ENCODE measurements at regions not wholly inside any gene's neighbourhood (a gene's known extent, or its start where the extent isn't known, plus 50 kb on each side); places are given as distances from the start of the nearest gene placed in this dataset.

GRCh38 chr6:164523087-164523654 lies 786.2 kb downstream of the C6orf118 start:
- DNase-seq (ENCODE audit: low read depth, low spot score), result no peak
- no peaks in the 10 kb centered on the region for H3K4me1 ChIP-seq (ENCODE audit: control insufficient read depth in 1 of 2, insufficient read depth in 2 of 2, low read length in 2 of 2)
- no peak for TF ChIP-seq SRF (IDR thresholded peaks at IDR 0.05; ENCODE audit: low read depth)

GRCh38 chr6:164520916-164521315 lies 788.5 kb downstream of the C6orf118 start:
- ChIA-PET CTCF (no interaction called here), RAD21 (ENCODE audit: low non-redundant PET in 1 of 2, low total read pairs in 2 of 2, uncharacterized antibody in 2 of 2, unreplicated experiment in 2 of 2) (no interaction called here), POLR2A (no interaction called here)
- ATAC-seq (no peak), DNase-seq (ENCODE audit: low read depth, low spot score) (no peak)
- Histone ChIP-seq H3K79me2 (ENCODE audit: insufficient read depth, low read length) (no peaks in the 10 kb centered on the region), H3K4me2 (ENCODE audit: low read length) (no peak overlapping the region), H3K9ac (ENCODE audit: low read length) (no peak overlapping the region), H3K9me3 (ENCODE audit: control insufficient read depth in 1 of 2, insufficient read depth in 1 of 2, low read depth in 1 of 2, low read length in 2 of 2) (peaks cover 8 to 10% of the 10 kb centered on the region in 2 experiments; a peak in 3 of 4 replicates), H3K4me1 (ENCODE audit: control insufficient read depth in 1 of 2, insufficient read depth in 2 of 2, low read length in 2 of 2) (no peaks in the 10 kb centered on the region), H3K27ac (ENCODE audit: low read depth, low read length) (no peak overlapping the region), H3K36me3 (ENCODE audit: control insufficient read depth in 1 of 2, insufficient read depth in 2 of 2, low read length in 2 of 2) (no peaks in the 10 kb centered on the region), H3K27me3 (ENCODE audit: insufficient read depth, low read length) (no peaks in the 10 kb centered on the region), H3K4me3 (replicated peaks in 1 of 2; ENCODE audit: low read depth in 1 of 2, low read length in 2 of 2) (no peak overlapping the region), H3K9me2 (ENCODE audit: insufficient read depth) (no peaks in the 10 kb centered on the region), H4K20me1 (ENCODE audit: insufficient read depth) (no peaks in the 10 kb centered on the region), H2AFZ (ENCODE audit: low read depth, low read length, poor library complexity, severe bottlenecking) (no peak overlapping the region)
- intact Hi-C loops (cut with micrococcal nuclease), result no loop called here
- no TSS peak for BruUV-seq (replicated peaks)
- TF ChIP-seq ATF3 (IDR thresholded peaks at IDR 0.05) (no peak), REST (IDR thresholded peaks at IDR 0.05; ENCODE audit: low read depth) (no peak), TCF7L2 (IDR thresholded peaks at IDR 0.05; ENCODE audit: borderline replicate concordance, extremely low read depth, insufficient read depth, insufficient read length) (no peak), POLR2A (IDR thresholded peaks at IDR 0.05; ENCODE audit: borderline replicate concordance, extremely low read depth, insufficient read depth, insufficient read length) (no peak), CEBPB (IDR thresholded peaks at IDR 0.05; ENCODE audit: low read depth) (no peak), JUND (IDR thresholded peaks at IDR 0.05) (no peak), RAD21 (IDR thresholded peaks at IDR 0.05; ENCODE audit: low read depth) (no peak), ZBTB33 (IDR thresholded peaks at IDR 0.05; ENCODE audit: extremely low read depth, insufficient replicate concordance, low read length) (no peak), CTCF (IDR thresholded peaks at IDR 0.05 in 2 of 3, conservative IDR thresholded peaks at IDR 0.05 in 1 of 3; ENCODE audit: borderline replicate concordance in 1 of 3, insufficient read depth in 1 of 3, low read depth in 2 of 3, low read length in 2 of 3) (no peak), SIN3A (IDR thresholded peaks at IDR 0.05; ENCODE audit: low read depth) (no peak), YY1 (IDR thresholded peaks at IDR 0.05; ENCODE audit: extremely low read depth, insufficient replicate concordance, low read depth, low read length) (no peak), SRF (IDR thresholded peaks at IDR 0.05; ENCODE audit: low read depth) (no peak)

More at GRCh38 chr6:164523087-164523654, 786.2 kb downstream of the C6orf118 start:
- POLR2A ChIA-PET, result no interaction called here
- no peaks in the 10 kb centered on the region for H3K79me2 ChIP-seq (ENCODE audit: insufficient read depth, low read length)
- H3K36me3 ChIP-seq (ENCODE audit: control insufficient read depth in 1 of 2, insufficient read depth in 2 of 2, low read length in 2 of 2), result no peaks in the 10 kb centered on the region
- CTCF ChIA-PET, result no interaction called here
- H4K20me1 ChIP-seq (ENCODE audit: insufficient read depth), result no peaks in the 10 kb centered on the region
- H3K27me3 ChIP-seq (ENCODE audit: insufficient read depth, low read length), result no peaks in the 10 kb centered on the region
- no peak overlapping the region for H3K27ac ChIP-seq (ENCODE audit: low read depth, low read length)
- H2AFZ ChIP-seq (ENCODE audit: low read depth, low read length, poor library complexity, severe bottlenecking), result no peak overlapping the region
- no peak overlapping the region for H3K4me3 ChIP-seq (replicated peaks in 1 of 2; ENCODE audit: low read depth in 1 of 2, low read length in 2 of 2)
- H3K4me2 ChIP-seq (ENCODE audit: low read length), result no peak overlapping the region
- no peak for ATAC-seq
- RAD21 ChIA-PET (ENCODE audit: low non-redundant PET in 1 of 2, low total read pairs in 2 of 2, uncharacterized antibody in 2 of 2, unreplicated experiment in 2 of 2), result no interaction called here
- intact Hi-C loops (cut with micrococcal nuclease), result no loop called here
- peaks cover 12 to 14% of the 10 kb centered on the region in 2 experiments; a peak in 3 of 4 replicates for H3K9me3 ChIP-seq (ENCODE audit: control insufficient read depth in 1 of 2, insufficient read depth in 1 of 2, low read depth in 1 of 2, low read length in 2 of 2)
- no peaks in the 10 kb centered on the region for H3K9me2 ChIP-seq (ENCODE audit: insufficient read depth)
- no TSS peak for BruUV-seq (replicated peaks)
- H3K9ac ChIP-seq (ENCODE audit: low read length), result no peak overlapping the region
